ENCODE measurements at regions not wholly inside any gene's neighbourhood (a gene's known extent, or its start where the extent isn't known, plus 50 kb on each side); places are given as distances from the start of the nearest gene placed in this dataset.
"Not testable (repeated sequence)": the region's sequence is repeated elsewhere in the genome, so short reads cannot be mapped to it uniquely, and the experiment has no call there.

- no peak overlapping the region for H3K4me3 Mint-ChIP-seq
- H3K4me1 Mint-ChIP-seq (ENCODE audit: low read depth), result no peaks in the 10 kb centered on the region
- intact Hi-C loops (cut with micrococcal nuclease), result no loop called here
- no peaks in the 10 kb centered on the region for H3K9me3 Mint-ChIP-seq
- H3K27me3 Mint-ChIP-seq (ENCODE audit: insufficient read depth), result peaks cover 2% of the 10 kb centered on the region
- no peak overlapping the region for H3K27ac Mint-ChIP-seq
- no peak for DNase-seq (ENCODE audit: low spot score)
- no peaks in the 10 kb centered on the region for H3K36me3 Mint-ChIP-seq (ENCODE audit: low read depth)
These were observed 1001.8 kb upstream of the CITED2 start for GRCh38 chr6:140376209-140376608.

- H3K27ac Mint-ChIP-seq; H3K27me3 Mint-ChIP-seq (ENCODE audit: insufficient read depth); H3K4me1 Mint-ChIP-seq (ENCODE audit: low read depth); intact Hi-C loops (cut with micrococcal nuclease); H3K9me3 Mint-ChIP-seq; H3K36me3 Mint-ChIP-seq (ENCODE audit: low read depth); DNase-seq (ENCODE audit: low spot score); H3K4me3 Mint-ChIP-seq: not testable (repeated sequence)
These were observed 999.3 kb upstream of the CITED2 start for GRCh38 chr6:140373728-140374127.

GRCh38 chr6:140372064-140372463 lies 997.6 kb upstream of the CITED2 start:
- no peaks in the 10 kb centered on the region for H3K36me3 Mint-ChIP-seq (ENCODE audit: low read depth)
- H3K27me3 Mint-ChIP-seq (ENCODE audit: insufficient read depth), result peaks cover 2% of the 10 kb centered on the region
- intact Hi-C loops (cut with micrococcal nuclease), result no loop called here
- no peaks in the 10 kb centered on the region for H3K9me3 Mint-ChIP-seq
- no peak for DNase-seq (ENCODE audit: low spot score)
- H3K4me1 Mint-ChIP-seq (ENCODE audit: low read depth), result no peaks in the 10 kb centered on the region
- no peak overlapping the region for H3K27ac Mint-ChIP-seq
- no peak overlapping the region for H3K4me3 Mint-ChIP-seq

GRCh38 chr6:140370976-140371870 lies 996.8 kb upstream of the CITED2 start:
- no peak for DNase-seq (ENCODE audit: low spot score)
- Mint-ChIP-seq H3K9me3 (no peaks in the 10 kb centered on the region), H3K27ac (no peak overlapping the region), H3K36me3 (ENCODE audit: low read depth) (no peaks in the 10 kb centered on the region), H3K27me3 (ENCODE audit: insufficient read depth) (peaks cover 2% of the 10 kb centered on the region), H3K4me1 (ENCODE audit: low read depth) (no peaks in the 10 kb centered on the region), H3K4me3 (no peak overlapping the region)
- intact Hi-C loops (cut with micrococcal nuclease), result no loop called here

GRCh38 chr6:140370441-140370840 lies 996.0 kb upstream of the CITED2 start:
- peaks cover 2% of the 10 kb centered on the region for H3K27me3 Mint-ChIP-seq (ENCODE audit: insufficient read depth)
- H3K4me3 Mint-ChIP-seq, result no peak overlapping the region
- no peak for DNase-seq (ENCODE audit: low spot score)
- H3K4me1 Mint-ChIP-seq (ENCODE audit: low read depth), result no peaks in the 10 kb centered on the region
- intact Hi-C loops (cut with micrococcal nuclease), result no loop called here
- H3K9me3 Mint-ChIP-seq, result no peaks in the 10 kb centered on the region
- H3K36me3 Mint-ChIP-seq (ENCODE audit: low read depth), result no peaks in the 10 kb centered on the region
- no peak overlapping the region for H3K27ac Mint-ChIP-seq

- no peak overlapping the region for H3K27ac Mint-ChIP-seq
- H3K4me1 Mint-ChIP-seq (ENCODE audit: low read depth), result no peaks in the 10 kb centered on the region
- H3K9me3 Mint-ChIP-seq, result peaks cover 12% of the 10 kb centered on the region
- H3K27me3 Mint-ChIP-seq (ENCODE audit: insufficient read depth), result no peaks in the 10 kb centered on the region
- DNase-seq (ENCODE audit: low spot score), result no peak
- no peak overlapping the region for H3K4me3 Mint-ChIP-seq
- intact Hi-C loops (cut with micrococcal nuclease), result no loop called here
- no peaks in the 10 kb centered on the region for H3K36me3 Mint-ChIP-seq (ENCODE audit: low read depth)
These were observed 992.5 kb upstream of the CITED2 start for GRCh38 chr6:140366991-140367390.

GRCh38 chr6:140364916-140365315 lies 990.5 kb upstream of the CITED2 start:
- Mint-ChIP-seq H3K4me1 (ENCODE audit: low read depth) (no peaks in the 10 kb centered on the region), H3K9me3 (peaks cover 12% of the 10 kb centered on the region), H3K36me3 (ENCODE audit: low read depth) (no peaks in the 10 kb centered on the region), H3K27me3 (ENCODE audit: insufficient read depth) (no peaks in the 10 kb centered on the region), H3K4me3 (no peak overlapping the region), H3K27ac (no peak overlapping the region)
- no peak for DNase-seq (ENCODE audit: low spot score)
- intact Hi-C loops (cut with micrococcal nuclease), result no loop called here

GRCh38 chr6:140360651-140361050 lies 986.2 kb upstream of the CITED2 start:
- Mint-ChIP-seq H3K27ac (no peak overlapping the region), H3K4me3 (no peak overlapping the region), H3K27me3 (ENCODE audit: insufficient read depth) (no peaks in the 10 kb centered on the region), H3K36me3 (ENCODE audit: low read depth) (no peaks in the 10 kb centered on the region), H3K4me1 (ENCODE audit: low read depth) (no peaks in the 10 kb centered on the region), H3K9me3 (peaks cover 12% of the 10 kb centered on the region)
- no peak for DNase-seq (ENCODE audit: low spot score)
- intact Hi-C loops (cut with micrococcal nuclease), result no loop called here

- Mint-ChIP-seq H3K9me3 (no peaks in the 10 kb centered on the region), H3K36me3 (ENCODE audit: low read depth) (no peaks in the 10 kb centered on the region), H3K4me3 (no peak overlapping the region), H3K4me1 (ENCODE audit: low read depth) (no peaks in the 10 kb centered on the region), H3K27ac (no peak overlapping the region), H3K27me3 (ENCODE audit: insufficient read depth) (peaks cover 2% of the 10 kb centered on the region)
- DNase-seq (ENCODE audit: low spot score), result no peak
- intact Hi-C loops (cut with micrococcal nuclease), result no loop called here
These were observed 981.0 kb upstream of the CITED2 start for GRCh38 chr6:140355476-140355875.

GRCh38 chr6:140354296-140354695 lies 979.8 kb upstream of the CITED2 start:
- H3K27ac Mint-ChIP-seq, result no peak overlapping the region
- intact Hi-C loops (cut with micrococcal nuclease), result no loop called here
- DNase-seq (ENCODE audit: low spot score), result no peak
- no peak overlapping the region for H3K4me3 Mint-ChIP-seq
- no peaks in the 10 kb centered on the region for H3K36me3 Mint-ChIP-seq (ENCODE audit: low read depth)
- H3K4me1 Mint-ChIP-seq (ENCODE audit: low read depth), result no peaks in the 10 kb centered on the region
- no peaks in the 10 kb centered on the region for H3K9me3 Mint-ChIP-seq
- peaks cover 2% of the 10 kb centered on the region for H3K27me3 Mint-ChIP-seq (ENCODE audit: insufficient read depth)

GRCh38 chr6:140353536-140353935 lies 979.1 kb upstream of the CITED2 start:
- Mint-ChIP-seq H3K4me1 (ENCODE audit: low read depth) (no peaks in the 10 kb centered on the region), H3K27ac (no peak overlapping the region), H3K4me3 (no peak overlapping the region), H3K36me3 (ENCODE audit: low read depth) (no peaks in the 10 kb centered on the region), H3K9me3 (no peaks in the 10 kb centered on the region), H3K27me3 (ENCODE audit: insufficient read depth) (peaks cover 2% of the 10 kb centered on the region)
- intact Hi-C loops (cut with micrococcal nuclease), result no loop called here
- no peak for DNase-seq (ENCODE audit: low spot score)

GRCh38 chr6:140346428-140346827 lies 972.0 kb upstream of the CITED2 start:
- intact Hi-C loops (cut with micrococcal nuclease), result no loop called here
- Mint-ChIP-seq H3K27ac (no peak overlapping the region), H3K9me3 (no peaks in the 10 kb centered on the region), H3K36me3 (ENCODE audit: low read depth) (no peaks in the 10 kb centered on the region), H3K4me3 (no peak overlapping the region), H3K4me1 (ENCODE audit: low read depth) (peaks cover 2% of the 10 kb centered on the region), H3K27me3 (ENCODE audit: insufficient read depth) (peaks cover 2% of the 10 kb centered on the region)
- DNase-seq (ENCODE audit: low spot score), result no peak

- Mint-ChIP-seq H3K4me1 (ENCODE audit: low read depth) (peaks cover 5% of the 10 kb centered on the region), H3K36me3 (ENCODE audit: low read depth) (no peaks in the 10 kb centered on the region), H3K4me3 (no peak overlapping the region), H3K9me3 (no peaks in the 10 kb centered on the region), H3K27ac (no peak overlapping the region), H3K27me3 (ENCODE audit: insufficient read depth) (peaks cover 2% of the 10 kb centered on the region)
- intact Hi-C loops (cut with micrococcal nuclease), result no loop called here
- no peak for DNase-seq (ENCODE audit: low spot score)
These were observed 971.5 kb upstream of the CITED2 start for GRCh38 chr6:140345935-140346334.

Data from activated T-helper 1 cell treated with anti-CD3 and anti-CD28 coated beads, Interleukin-12 subunit alpha, Interleukin-12 subunit beta, Interleukin-2, Interleukin-4 antibody, amounts not matched to agents 30 ng/mL and 10 ng/mL and 1 ng/mL, durations not matched to agents 14 hours and 24 hours and 36 hours (primary cell).